CD4-positive, alpha-beta T cell treated with Interleukin-4 for 4 hours (primary cell): ENCODE measurements at regions not wholly inside any gene's neighbourhood (a gene's known extent, or its start where the extent isn't known, plus 50 kb on each side); places are given as distances from the start of the nearest gene placed in this dataset.

Source experiments
- DNase-seq: peaks from one replicate; pipeline ENCODE4 v3.0.0-alpha.2; 2020

DNA sequence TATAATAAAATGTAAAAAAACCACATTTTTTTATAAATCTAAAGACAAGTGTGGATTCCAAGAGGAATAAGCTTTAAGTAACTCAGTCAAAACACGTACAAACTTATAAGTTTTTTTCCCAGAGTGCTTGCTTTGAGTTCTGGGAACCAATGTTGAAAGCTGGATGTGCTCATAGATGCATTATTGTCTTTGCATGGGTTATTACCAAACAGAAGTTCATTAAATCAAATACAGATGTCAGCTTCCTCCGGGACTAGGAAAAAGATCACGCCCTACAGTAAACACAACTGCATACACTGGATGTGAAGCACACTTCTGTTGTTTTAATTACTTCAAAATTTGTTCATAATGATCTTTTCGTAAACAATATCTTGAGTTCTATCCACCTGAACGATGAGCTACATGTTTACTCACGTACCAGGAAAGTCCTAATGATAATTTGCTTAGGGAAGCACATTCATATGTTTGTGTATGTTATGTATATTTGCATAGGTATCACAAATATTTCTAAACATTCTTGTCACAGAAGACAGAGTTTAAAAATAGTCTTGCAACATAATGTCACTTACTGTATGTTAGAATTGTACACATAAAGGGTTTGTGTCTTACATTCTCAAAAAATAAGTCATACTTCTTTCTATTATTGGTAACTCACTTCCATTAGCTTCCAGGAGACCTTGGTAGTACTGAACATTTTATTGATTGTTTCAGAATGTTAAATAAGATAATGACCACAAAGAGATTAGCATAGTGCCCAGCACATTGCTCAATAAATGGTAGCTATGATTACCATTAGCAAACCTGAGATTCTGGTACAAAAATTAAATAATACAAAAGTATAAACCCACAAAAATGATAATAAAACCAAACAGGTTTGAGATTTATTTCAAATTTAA, 427.4 kb downstream of the CETN3 start:
- no peak for DNase-seq

DNA sequence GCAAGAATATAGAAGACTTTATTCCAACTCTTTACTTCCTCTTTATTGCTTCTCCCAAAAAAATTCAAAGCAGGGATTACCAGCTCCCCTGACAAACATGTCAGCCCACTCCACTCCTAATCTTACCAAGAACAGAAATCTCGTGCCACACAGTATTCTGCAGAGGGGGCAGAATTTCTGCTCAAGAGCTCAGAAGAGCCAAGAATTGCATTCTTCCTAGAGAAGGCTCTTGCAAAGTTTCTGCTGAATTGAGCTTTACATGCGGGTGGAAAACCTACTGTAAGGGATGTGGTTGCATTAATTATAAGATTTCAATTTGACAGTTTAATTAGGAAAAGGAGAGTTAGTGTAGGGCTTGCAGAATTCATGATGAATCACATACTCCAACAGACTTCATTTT, 428.5 kb downstream of the CETN3 start:
- no peak for DNase-seq

DNA sequence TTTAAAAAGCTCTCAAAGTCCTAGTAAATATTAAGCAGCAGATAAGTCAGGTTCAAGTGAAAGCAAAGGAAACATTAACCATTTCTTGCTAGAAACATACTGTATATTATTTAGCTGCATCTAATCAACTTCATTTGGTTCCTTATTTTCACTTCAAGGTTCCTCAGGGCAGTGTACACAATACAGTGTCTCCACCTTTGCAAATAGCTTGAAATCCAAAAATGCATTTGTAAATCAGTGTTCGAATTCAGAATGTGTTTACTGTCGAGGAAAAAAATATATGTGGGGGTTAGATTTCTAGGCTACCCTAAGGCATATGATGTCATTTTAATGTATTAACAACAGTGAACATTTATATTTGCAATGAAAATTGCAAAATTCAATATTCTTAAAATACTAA, 436.0 kb downstream of the CETN3 start:
- DNase-seq: no peak

DNA sequence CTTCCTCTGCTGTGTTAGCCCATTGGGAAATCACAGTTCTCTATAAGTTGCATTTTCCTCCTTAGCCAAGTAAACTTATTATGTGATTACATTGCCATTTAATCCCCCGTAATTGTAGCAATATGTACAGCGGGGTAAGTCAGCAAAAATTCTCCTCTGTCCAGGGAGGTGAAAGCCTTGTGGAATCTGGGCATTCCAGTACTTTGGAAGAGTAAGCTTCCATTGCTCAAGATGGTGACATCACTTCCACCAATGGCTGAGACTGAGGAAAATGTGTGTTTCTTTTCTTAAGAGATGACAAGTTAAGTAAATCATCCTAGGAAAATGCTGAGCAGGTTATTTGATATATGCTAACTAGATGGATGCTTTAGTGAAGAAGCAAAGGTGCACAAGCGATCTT, 436.7 kb downstream of the CETN3 start:
- DNase-seq: no peak

DNA sequence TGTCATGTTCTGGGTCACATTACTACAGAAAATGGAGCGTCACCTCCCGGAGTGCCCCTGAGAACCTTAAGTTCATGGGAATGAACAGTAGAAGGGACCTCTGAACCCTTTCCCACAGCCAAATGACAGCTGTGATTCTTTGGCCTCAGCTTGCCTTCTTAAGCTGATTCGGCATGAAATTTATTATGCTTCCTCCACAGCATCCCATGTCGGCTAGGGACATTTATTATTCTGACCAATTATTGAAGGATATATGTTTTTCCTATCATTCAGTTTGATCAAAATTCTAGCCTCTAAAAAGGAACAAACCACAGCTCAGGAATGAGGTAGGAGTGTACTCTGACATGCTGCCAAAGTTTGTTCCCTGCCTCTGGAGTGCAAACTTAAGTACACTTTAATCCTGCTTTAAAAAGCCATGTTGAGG, 440.6 kb downstream of the CETN3 start:
- DNase-seq: no peak

DNA sequence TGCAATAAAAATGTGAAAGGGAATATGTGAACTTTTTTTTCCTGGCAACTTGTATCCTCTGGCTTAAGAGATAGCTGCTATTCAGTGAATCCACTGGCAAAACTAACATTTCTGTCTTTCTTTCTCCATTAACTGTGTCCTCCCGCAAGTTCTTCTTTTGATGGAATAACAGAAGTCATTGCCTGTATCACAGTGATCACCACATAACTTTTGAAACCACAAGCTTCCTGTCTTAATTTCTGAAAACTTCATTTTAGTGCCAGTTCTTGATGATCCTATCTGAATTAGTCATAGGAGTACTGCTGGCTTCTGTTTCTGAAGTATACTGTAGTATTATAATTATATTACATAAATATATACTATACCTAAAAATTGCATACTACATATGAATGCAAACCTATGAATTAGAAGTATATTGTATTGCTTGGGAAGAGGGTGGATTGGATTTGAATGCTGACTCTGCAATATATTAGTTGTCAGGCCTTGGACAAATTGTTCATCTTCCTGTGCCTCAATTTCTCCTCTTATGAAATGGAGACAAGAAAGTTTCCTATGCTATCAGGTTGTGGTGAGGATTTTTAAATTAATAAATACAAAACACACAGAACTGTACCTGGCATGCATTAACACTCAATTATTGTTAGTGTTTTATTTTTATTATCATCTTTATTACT, 441.6 kb downstream of the CETN3 start:
- DNase-seq: no peak

DNA sequence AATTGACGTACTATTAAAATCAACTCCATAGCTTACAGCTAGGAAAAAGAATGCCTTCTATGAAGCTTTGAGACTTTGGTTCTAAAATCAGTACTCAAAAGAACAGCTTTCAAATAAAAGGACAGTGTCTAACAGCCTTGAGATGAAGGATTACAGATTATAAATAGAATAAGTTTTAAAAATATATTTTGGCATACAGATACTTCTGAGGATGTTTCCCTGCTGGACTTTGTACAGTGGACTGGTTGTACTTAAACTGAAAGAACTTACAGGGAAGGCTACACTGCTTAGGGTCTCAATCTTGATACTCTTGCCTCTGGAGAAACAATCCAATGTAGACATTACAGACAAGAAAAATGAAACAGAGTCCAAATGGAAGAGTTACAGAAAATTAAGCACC, 452.7 kb downstream of the CETN3 start:
- DNase-seq: no peak

DNA sequence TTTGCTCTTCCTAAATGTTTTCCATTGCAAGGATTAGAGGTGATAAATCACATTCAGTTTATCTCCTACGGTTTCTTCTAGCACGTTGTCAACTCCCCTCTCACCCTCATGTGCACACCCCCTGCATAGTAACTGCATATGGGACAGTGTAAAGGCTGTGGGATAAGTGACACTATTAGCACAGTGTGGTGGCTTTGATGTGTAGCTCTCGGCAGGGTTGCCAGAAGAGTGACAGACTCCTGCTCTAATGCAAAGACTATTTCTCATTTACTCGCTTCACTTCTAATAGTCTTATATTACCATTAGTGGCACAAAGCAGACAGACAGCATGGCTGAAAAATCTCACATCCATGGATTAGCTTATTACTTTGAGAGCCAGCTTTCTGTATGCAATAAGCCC, 454.6 kb downstream of the CETN3 start:
- no peak for DNase-seq

DNA sequence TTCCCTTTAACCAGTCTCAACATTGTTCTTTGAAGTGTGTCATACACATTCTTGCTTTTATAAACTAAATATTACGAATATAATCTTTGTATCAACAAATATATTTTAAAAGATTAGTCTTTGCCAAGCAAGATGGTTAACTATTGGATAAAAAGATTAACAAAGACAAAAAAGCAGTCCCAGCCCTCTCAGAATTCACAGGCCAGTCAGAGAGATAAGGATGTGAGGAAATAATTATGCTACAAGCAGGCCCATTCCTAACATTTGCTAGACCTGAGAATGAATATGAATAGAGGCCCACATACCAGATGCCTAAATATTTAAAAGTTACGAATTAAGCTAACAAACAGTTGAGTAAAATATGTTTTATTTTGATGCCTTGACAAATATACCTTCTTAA, 457.7 kb downstream of the CETN3 start:
- DNase-seq: no peak

DNA sequence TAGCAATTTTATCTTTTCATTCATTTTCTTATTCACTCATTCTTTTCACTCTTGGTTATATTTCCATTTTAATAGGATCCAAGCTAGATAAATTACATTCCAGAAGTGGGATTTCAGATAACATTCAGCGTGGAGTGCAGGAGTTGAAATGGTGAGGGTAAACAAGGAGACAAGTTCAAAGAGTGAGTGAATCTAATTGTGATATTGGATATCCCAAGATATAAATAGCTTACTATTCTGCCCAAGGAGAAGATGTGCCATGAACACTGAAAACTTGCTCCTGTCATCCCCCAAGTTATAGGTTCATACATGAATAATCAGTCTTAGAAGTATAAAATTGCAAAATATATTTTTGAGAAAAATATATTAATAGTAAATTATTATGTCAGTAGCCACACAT, 459.3 kb downstream of the CETN3 start:
- no peak for DNase-seq

DNA sequence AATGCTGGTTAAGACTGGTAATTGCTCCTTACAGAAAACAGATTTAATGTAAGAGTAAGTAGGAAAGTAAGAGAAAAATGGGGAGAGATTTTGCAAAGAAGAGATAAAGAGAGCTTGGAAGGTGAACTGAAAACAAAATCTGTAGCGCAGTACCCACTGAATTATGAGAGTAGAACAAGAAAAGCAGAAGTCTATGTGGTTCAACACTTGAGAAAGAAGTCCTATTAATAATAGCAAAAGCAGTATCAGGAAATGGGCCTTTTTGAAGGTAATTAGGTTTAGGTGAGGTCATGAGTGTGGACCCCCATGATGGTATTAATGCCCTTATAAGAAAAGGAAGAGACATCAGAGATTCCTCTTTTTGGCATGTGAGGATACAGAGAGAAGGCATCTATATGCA, 460.6 kb downstream of the CETN3 start:
- DNase-seq: no peak

DNA sequence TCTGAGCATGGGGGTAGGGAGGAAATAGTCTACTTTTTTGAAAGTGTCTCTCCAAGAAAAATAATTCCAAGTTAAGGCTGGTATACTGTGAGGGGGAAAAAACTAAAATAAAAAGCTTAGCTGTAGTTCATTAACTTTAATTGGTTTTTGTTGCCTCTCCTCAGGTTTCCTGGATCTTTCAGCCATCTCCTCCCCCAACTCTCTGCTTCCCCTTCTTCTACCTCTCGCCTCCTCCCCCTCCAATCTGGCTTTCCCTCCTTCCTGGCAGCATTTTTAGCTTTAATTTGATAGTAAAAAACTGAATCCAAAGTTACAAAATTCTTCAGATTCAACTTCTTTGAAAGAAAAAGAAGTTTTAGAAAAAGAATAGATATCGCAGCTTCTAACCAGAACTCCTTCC, 462.6 kb downstream of the CETN3 start:
- no peak for DNase-seq

DNA sequence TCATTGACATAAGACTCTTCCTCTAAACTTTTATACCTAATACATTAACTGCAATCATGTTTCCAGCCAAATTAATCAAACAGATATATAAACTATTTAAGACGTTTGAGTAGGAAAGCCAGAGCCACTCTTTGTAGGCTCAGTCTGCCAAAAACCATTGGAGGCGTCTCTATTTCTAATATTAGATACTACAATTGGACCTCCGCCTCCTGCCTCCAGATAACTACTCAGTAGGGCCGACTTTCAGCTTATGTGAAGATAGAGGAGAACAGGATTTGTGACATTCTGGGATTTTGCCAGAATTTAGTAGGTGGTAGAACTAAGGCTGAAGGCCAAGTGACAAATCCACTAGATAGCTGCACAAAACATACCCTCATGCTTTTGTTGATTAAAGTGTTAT, 463.0 kb downstream of the CETN3 start:
- DNase-seq: no peak

DNA sequence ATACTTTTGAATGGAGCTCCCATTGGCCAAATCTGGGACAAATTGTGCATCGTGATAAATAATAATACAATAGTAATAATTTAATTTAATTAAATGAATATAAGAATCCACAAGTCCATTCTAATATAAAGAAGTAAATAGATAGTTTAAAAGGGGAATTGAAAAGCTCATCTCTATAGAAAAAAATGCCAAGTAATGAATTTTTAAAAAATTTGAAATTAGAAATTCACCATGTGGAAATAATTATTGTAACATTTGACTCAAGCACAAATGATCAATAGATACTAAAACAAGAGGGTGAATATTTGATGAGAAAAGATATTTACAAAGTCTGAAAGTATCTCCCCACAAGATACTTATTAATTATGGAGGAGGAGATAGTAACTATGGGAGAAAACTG, 467.4 kb downstream of the CETN3 start:
- DNase-seq: no peak

DNA sequence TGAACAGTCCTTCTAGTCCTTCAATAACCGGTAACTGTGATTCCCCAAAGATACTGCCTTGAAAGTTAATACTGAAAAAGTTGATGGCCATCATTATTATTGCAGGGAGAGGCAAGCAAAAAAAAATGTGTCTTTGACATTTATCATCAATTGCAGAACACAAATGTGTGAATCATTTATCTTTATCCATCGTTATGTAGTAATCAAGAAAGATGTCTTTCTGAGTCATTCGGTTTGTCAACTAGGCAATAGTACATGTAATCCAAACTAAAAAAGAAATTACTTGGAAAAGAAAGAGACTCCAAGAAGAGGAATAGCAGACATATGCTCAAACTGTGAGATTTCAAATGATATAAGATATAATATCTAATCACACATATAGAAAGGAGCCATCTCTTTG, 473.0 kb downstream of the CETN3 start:
- DNase-seq: no peak

DNA sequence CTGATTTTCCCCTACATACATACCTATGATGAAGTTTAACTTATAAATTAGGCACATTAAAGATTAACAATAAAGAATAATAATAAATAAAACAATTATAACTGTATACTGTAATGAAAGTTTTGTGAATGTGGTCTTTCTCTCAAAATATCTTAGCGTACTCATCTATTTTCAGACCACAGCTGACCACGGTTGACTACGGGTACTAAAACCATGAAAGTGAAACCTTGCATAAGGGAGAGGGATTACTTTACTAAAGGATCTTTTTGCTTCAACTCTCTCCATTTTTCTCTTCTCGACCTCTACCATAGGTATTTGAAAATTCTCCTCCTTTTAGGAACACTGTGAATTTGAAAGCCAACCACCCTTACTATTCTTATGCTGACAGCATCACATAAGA, 475.5 kb downstream of the CETN3 start:
- no peak for DNase-seq

DNA sequence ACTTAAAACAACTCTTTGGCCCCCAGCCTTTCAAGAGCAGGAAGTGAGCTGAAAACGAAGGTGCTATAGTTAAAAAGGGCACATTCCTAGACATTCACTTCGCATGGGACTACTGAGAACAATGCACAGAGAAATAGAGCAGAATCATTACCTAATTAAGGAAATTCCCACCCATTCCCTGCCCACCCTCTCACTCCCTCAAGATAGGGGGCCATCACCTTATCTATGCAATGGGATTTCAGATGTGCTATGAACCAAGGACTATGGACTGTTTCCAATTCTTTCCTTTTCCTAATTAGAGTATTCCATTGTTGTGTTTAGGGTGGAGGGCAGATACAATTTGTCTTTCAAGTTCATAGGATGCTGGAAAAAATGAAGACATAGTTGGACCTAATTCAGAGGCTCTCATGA, 476.8 kb downstream of the CETN3 start:
- DNase-seq: no peak

DNA sequence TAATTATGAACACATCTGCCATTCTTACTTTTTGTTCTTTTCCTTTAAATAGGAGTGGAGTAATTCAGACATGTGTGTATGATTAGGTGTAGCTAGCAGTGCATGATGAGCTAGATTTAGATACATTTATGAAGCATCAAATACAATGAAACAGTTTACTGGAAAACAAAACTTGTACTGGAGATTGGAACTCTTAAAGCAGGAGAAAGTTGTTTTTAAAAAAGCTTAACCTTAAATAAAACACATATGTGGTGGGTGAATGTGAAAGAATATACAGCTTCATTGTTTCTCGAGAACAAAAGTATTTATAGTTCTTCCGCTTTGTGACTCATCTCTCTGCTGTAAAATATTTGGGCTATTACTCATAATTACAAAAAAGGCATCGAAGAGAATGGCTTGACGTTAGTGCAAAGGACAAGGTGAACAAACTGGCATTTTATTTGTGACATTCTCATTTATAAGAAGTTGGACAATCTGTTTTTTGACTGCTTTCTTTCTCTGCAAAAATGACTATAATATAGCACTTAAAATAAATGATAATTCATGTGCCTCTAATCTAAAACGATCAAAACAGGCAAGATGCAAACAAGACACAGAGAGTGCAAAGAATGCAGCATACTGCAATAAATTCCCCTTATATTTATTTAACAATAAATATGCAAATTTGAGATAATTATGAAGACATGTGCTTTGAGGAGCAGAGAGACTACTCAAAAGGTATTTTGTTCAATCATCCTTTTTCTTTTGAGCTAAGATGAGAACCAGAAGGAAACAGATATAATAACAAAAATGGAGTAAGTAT, 478.8 kb downstream of the CETN3 start:
- no peak for DNase-seq

DNA sequence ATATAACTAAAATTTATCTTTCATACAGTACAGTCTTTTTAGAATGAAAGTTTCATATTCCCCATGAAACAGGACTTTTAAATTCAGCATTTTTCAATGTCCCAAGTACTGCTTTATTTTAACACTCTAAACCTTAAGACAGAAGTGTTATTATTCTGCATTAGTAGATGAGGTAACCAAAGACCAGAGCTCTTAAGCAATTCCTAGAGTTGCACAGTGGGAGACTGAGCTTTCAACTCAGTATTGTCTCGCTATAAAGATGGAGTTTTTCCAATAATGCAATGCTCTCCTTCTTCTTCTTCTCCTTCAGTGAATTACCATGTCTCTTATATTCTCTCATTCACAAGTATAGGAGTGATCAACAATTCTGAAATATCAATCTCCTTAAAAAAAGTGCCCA, 479.7 kb downstream of the CETN3 start:
- no peak for DNase-seq

DNA sequence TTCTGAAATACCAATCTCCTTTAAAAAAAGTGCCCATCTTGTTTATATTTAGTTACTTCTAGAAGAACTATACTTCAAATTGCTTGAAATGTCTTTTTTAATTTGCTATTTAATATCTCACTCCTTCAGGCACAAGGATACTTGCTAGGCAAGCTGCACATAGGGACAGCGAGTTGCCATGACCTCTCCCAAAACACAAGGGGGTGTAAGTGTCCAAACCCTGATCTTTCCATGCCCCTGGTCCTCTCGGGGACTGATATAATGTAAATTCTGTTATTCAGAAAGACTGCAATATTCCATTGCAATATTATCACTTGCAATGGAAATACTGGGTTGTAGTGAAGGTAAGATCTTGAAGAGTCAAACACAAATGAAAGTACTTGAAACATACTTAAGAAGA, 480.4 kb downstream of the CETN3 start:
- DNase-seq: no peak

DNA sequence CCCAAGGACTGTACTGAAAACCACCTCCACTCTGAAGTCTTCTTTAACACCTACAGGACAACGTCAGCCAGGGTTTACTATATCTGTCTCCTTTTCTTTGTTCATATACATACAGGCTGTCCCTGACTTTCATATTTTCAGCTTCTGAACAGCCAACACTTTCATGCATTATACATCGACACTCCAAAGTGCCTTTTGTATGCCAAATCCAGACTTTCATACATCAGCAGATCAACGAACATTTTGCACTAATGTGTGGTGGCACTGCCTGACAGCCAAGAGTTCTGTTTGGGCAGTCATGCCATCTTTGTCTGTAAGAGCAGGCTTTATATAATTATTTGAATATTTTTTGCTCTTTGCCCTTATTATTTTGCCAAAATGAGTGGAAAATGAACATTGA, 487.4 kb downstream of the CETN3 start:
- DNase-seq: no peak

DNA sequence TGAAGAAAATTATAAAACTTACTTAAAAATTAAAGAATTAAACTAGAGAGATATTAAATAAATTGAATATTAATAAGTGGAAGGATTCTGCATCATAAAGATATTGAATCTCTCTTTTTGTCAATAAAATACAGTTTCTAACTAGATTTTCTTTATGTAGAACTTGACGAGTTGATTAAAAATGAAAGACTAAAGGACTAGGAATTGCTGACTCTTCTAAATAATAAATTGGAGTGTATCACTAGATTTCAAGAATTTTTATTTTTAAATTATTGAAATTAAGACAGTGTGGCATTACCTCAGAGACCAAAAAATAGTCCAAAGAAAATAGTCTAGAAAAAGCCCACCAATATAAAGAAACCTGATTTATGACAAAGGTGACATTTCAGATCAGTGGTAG, 492.4 kb downstream of the CETN3 start:
- DNase-seq: no peak

DNA sequence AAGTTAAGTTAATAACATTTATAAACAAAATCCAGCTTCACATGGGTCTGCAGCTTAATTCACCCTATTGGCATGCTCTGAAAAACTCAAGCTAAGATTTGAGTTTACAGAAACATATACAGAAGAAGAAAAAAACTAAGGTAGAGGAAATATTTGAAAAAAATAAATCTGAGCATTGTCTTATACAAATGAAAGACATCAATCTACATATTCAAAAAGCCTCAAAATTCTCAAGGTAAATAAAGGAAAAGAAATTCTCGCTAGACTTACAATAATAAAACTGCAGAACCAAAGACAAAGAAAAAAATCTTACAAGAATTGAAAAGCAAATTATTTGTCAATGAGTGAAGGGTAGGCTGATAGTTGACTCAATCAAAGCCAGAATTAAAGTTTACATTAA, 493.4 kb downstream of the CETN3 start:
- DNase-seq: no peak

DNA sequence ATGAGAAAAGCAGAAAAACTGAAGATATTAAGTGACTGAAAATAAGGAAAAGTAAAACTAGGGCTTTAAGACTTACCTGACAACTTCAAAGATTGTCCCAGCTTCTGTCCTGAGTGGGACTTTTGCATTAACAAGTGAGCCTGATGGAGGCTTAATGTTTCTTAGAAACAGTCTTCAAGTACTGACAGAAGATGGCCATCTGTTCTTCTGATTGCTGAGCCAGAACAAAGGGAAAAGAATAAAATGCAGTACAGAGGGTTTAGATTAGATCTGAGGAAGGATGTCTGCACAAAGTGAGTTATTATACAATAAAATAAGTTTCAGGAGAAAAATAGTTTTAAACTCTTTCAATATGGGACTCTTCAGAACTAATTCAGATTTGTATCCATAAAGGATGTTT, 500.7 kb downstream of the CETN3 start:
- no peak for DNase-seq
